Central memory CD4-positive, alpha-beta T cell (primary cell): ENCODE measurements at regions not wholly inside any gene's neighbourhood (a gene's known extent, or its start where the extent isn't known, plus 50 kb on each side); places are given as distances from the start of the nearest gene placed in this dataset.
"Not testable (repeated sequence)": the region's sequence is repeated elsewhere in the genome, so short reads cannot be mapped to it uniquely, and the experiment has no call there.

Source experiments
- DNase-seq: peaks from one replicate; pipeline ENCODE4 v3.0.0; 2022

- no peak for DNase-seq
Observed at GRCh38 chr3:182478369-182478768, 314.9 kb upstream of the ATP11B start.

GRCh38 chr3:182479419-182480336, 313.6 kb upstream of the ATP11B start:
- no peak for DNase-seq

DNA sequence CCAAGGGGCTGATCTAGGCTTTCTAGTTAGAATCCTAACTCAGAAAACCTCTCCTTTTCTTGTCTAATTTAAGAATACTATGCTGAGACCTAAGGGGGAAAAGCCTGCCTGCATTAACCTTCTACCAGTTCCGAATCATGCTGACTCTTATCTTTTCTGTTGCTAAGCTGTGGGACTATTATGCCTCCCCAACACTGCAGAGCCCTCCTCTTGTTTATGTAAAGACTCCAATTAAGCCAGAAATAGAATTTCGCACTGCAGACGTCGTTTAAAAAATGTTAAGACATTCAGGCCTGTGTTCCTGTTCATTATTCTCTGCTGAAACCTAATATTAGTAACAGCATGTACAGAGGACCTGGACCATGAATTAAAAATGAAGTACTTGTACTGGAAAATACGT, 310.6 kb upstream of the ATP11B start:
- DNase-seq = no peak

DNA sequence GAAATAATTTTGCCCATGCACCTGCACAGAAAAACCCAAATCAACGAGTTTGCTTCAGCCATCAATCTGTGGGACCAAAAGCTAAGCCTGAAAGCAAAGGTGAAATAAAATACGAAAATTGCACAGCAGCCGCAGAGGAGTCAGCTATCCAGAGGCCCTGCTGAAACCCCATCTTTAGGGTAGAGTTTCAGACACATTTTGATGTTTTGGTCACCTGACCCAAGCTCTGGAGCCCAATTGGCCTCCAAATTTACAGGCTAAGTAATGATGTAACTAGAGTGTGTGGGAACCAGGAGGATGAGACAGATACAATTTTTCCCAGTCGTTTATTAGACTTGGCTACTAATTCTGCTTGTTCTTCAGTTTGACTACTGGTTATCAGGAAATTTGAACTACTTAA, 308.6 kb upstream of the ATP11B start:
- DNase-seq = no peak

DNA sequence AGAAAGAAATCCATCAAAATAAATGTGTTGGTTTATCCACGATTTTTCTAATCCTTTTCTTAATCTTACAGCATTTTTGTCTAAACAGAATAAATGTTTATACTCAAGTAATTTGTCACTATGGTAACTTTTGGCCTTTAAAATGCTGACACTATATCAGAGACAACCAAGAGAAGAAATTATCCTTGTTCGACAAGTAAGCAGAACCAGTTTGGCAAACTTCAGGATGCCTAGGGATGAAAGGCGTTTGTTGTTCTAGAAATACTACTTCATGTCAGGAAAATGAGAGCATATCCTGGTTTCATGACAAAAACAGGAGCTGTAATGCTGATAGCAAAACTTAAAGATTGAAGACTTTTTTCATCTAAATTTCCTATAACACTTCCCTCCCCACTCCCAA, 308.0 kb upstream of the ATP11B start:
- DNase-seq = no peak

DNA sequence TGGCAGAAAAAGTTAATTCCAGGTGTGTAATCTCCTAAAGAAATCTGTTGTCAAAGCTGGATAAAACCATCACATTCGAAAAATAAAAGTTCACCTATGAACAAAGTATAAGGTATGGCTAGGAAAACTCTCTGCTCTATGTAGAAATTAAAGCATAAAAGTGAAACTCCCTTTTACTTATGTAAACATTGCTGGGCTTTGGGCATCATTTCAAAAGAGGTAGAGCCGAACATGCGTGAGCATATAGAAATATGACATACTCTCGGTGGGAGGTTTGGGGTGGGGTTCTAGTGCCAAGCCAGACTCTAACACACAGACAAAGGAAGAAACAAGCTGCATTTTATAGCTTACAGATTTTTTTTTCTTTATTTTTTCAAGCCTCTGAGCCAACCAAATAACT, 306.8 kb upstream of the ATP11B start:
- no peak for DNase-seq

- DNase-seq = no peak
Observed at GRCh38 chr3:182487143-182487542, 306.2 kb upstream of the ATP11B start.

DNA sequence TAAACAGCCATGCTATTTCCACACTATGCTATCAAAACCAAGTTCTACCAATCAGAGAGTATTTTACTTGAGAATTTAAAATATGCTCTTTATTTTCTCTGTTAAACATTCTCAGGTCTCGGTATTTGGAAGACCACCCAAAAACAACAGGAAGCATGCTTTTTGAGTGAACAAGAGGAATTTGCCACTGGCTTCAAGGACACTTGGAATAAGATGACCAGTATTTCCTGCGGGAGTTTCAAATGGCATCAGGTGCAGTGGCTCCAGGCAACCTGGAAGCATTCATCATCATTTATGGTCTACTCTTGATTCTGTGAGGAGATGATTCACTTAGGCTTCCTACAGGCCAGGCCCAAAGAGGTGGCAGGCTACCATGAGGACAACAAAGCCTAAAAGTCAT, 305.7 kb upstream of the ATP11B start:
- DNase-seq = no peak

- no peak for DNase-seq
Observed at GRCh38 chr3:182490596-182491491, 302.5 kb upstream of the ATP11B start.

- no peak for DNase-seq
Observed at GRCh38 chr3:182491577-182491976, 301.7 kb upstream of the ATP11B start.

DNA sequence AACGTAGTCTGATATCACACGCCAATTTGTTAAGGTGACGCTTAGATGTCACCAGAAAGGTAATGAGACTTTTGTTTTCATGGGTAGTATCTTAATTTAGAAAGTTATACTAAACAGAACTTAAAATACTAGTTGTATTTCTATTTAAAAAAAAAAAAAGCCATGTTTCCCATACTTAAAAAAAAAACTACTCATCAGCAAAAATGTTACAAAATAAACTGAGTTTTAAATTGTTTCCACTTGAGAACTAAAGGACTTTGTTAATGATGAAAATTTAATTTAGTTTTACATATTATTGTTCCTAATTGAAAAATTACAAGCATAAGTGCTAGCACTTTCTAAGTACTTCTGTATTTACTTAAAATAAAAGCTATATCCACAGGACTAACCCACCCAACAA, 300.8 kb upstream of the ATP11B start:
- no peak for DNase-seq

GRCh38 chr3:182500289-182500688, 293.0 kb upstream of the ATP11B start:
- no peak for DNase-seq

DNA sequence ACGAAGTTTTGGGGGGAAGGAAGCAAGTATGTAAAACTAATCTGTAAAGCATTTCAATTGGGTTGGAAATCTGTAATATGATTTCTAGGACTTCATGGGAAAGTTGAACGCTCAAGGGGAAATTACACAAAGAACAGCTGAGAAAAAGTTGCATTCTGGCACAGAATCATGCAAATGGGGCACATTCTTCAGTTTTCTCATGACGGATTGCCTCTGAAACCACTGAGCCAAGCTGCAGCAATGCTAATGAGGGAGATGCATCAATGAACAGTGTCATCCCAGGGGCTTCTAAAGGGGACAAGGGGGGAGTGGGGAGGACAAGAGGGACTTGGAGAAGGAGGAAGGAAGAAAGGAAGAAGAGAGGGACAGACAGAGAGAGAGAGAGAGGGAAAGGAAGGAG, 291.4 kb upstream of the ATP11B start:
- no peak for DNase-seq

DNA sequence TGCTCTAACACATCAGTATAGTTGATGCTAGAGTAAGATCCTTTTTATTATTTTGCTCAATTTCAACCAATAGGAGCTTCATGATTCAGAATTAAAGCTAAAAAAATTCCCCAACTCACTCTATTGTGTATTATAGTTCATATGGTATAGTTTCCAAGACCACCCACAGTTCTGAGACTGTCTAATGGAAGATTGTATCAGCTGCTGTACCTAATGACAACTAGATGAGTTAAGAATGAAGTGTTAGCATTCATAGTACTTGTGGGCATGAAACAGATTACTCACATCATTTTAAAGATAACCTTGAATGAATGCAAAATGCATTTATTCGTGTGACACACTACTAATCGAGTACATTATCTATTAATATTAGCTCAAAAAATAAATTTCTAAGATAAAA, 289.9 kb upstream of the ATP11B start:
- no peak for DNase-seq

- no peak for DNase-seq
Observed at GRCh38 chr3:182508919-182509711, 284.2 kb upstream of the ATP11B start.

- no peak for DNase-seq
Observed at GRCh38 chr3:182509844-182510460, 283.4 kb upstream of the ATP11B start.

- no peak for DNase-seq
Observed at GRCh38 chr3:182514236-182514964, 278.9 kb upstream of the ATP11B start.

DNA sequence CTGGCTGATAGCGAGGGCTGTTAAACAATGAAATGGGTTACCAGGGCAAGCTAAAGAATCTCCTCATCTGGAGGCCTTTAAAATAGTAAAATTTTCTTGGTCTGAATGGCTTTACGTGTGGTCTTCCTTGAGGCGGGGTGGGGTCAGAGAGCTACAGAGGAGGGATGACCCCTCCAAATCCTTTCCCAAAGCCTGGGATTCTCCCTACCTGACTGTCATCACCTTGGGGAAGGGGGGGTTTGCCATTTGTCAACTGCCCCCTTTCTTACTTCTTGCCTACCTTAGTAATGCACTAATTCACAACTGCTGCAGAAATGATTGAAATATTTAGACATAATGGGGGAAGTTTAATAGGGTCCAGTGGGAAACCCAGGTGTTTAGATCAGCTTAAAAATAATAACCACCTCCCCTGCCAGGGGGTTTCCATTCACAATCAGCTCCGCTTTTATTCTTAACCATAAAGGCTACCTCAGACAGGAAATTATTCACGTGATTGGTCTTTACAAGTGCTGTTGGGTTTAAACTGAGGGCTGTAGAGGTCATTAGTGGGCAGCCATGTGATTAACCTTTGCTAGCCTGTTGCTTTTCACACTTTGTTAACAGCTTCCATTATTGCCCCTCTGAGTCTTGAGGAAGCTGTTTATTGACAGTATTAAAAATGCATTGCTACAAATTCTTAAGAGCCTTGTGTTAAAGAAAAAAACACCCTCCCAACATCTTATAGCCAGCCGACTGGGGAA, 276.5 kb upstream of the ATP11B start:
- no peak for DNase-seq

GRCh38 chr3:182519569-182519968, 273.7 kb upstream of the ATP11B start:
- DNase-seq = no peak

DNA sequence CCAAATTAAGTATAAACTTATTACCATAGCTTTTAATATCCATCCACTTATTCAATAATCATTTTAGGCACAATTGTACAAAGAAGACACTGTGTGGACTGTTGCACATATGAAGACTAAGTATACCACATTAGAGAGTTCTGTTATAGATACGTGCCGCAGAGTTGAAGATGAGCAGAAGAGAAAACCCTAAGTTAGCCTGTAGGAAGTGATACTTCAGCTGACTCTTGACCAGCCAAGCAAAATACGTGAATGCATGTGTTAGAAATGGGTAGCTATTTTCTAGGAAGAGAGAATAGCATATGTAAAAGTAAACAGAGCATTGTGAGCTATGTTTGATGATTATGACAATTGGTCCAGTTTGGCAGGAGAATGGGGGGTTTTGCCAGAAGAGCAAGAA, 272.0 kb upstream of the ATP11B start:
- DNase-seq = no peak

DNA sequence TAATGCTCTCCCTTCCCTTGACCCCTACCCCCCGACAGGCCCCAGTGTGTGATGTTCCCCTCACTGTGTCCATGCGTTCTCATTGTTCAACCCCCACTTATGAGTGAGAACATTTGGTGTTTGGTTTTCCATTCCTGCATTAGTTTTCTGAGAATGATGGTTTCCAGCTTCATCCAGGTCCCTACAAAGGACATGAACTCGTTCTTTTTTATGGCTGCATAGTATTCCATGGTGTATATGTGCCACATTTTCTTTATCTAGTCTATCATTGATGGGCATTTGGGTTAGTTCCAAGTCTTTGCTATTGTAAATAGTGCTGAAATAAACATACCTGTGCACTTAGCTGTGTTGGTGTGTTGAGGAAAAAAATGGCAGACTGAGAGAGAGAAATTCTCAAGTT, 269.9 kb upstream of the ATP11B start:
- DNase-seq = not testable (repeated sequence)
